HG03175 (cell line): ENCODE measurements at regions not wholly inside any gene's neighbourhood (a gene's known extent, or its start where the extent isn't known, plus 50 kb on each side); places are given as distances from the start of the nearest gene placed in this dataset.

Source experiments
- ATAC-seq: cut with Tn5 transposase; IDR thresholded peaks from one replicate; pipeline ENCODE4 v1.9.1; 2021; ENCODE audit warnings: mild to moderate bottlenecking, moderate library complexity; ENCODE audit not compliant: unreplicated experiment

- ATAC-seq = no peak
Measured at GRCh38 chr6:108751851-108752732, 96.1 kb upstream of the ARMC2 start.

- no peak for ATAC-seq
Measured at GRCh38 chr6:108752733-108753590, 95.3 kb upstream of the ARMC2 start.

- no peak for ATAC-seq
Measured at GRCh38 chr6:108755257-108756240, 92.7 kb upstream of the ARMC2 start.

- no peak for ATAC-seq
Measured at GRCh38 chr6:108757357-108757756, 90.9 kb upstream of the ARMC2 start.

- ATAC-seq = no peak
Measured at GRCh38 chr6:108758884-108759283, 89.3 kb upstream of the ARMC2 start.

- ATAC-seq = no peak
Measured at GRCh38 chr6:108760126-108761050, 87.8 kb upstream of the ARMC2 start.

- no peak for ATAC-seq
Measured at GRCh38 chr6:108762394-108762793, 85.8 kb upstream of the ARMC2 start.

GRCh38 chr6:108763931-108764579 lies 84.2 kb upstream of the ARMC2 start:
- ATAC-seq = no peak

- no peak for ATAC-seq
Measured at GRCh38 chr6:108764580-108764950, 83.7 kb upstream of the ARMC2 start.

GRCh38 chr6:108765495-108765894 lies 82.7 kb upstream of the ARMC2 start:
- ATAC-seq = no peak

GRCh38 chr6:108766419-108766818 lies 81.8 kb upstream of the ARMC2 start:
- ATAC-seq = no peak

GRCh38 chr6:108766886-108767285 lies 81.3 kb upstream of the ARMC2 start:
- no peak for ATAC-seq

GRCh38 chr6:108767418-108768165 lies 80.6 kb upstream of the ARMC2 start:
- ATAC-seq = no peak

- no peak for ATAC-seq
Measured at GRCh38 chr6:108768166-108768555, 80.1 kb upstream of the ARMC2 start.

GRCh38 chr6:108768792-108769524 lies 79.3 kb upstream of the ARMC2 start:
- no peak for ATAC-seq

GRCh38 chr6:108771421-108771820 lies 76.8 kb upstream of the ARMC2 start:
- ATAC-seq = no peak

GRCh38 chr6:108774555-108774954 lies 73.7 kb upstream of the ARMC2 start:
- ATAC-seq = no peak

- no peak for ATAC-seq
Measured at GRCh38 chr6:108777536-108777935, 70.7 kb upstream of the ARMC2 start.
